ENCODE measurements at regions not wholly inside any gene's neighbourhood (a gene's known extent, or its start where the extent isn't known, plus 50 kb on each side); places are given as distances from the start of the nearest gene placed in this dataset.
A peak's percentile ranks its signal among the peaks of the same experiment; 100 is the strongest.
"Not testable (repeated sequence)": the region's sequence is repeated elsewhere in the genome, so short reads cannot be mapped to it uniquely, and the experiment has no call there.

DNA sequence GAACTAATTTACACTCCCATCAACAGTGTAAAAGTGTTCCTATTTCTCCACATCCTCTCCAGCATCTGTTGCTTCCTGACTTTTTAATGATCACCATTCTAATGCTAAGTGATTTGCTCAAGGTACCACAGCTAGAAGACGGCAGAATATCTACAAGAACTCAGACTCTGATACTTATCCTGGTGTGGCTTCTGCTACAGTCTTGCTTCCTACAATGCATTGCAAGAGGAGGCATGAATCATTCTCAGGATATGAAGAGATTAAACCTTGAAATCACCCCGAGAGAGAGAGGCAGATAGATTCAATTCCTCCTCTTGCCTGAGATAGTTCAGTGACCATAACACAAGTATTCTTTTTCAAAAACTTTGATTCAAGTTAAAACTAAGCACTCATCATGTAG lies 306.4 kb downstream of the TBC1D4 start:
- no peak for DNase-seq

DNA sequence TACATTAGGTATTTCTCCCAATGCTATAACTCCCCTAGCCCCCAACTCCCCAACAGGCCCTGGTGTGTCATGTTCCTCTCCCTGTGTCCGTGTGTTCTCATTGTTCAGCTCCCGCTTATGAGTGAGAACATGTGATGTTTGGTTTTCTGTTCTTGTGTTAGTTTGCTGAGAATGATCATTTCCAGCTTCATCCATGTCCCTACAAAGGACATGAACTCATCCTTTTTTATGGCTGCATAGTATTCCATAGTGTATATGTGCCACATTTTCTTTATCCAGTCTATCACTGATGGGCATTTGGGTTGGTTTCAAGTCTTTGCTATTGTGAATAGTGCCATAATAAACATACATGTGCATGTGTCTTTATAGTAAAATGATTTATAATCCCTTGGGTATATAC lies 306.9 kb downstream of the TBC1D4 start:
- DNase-seq = not testable (repeated sequence)

DNA sequence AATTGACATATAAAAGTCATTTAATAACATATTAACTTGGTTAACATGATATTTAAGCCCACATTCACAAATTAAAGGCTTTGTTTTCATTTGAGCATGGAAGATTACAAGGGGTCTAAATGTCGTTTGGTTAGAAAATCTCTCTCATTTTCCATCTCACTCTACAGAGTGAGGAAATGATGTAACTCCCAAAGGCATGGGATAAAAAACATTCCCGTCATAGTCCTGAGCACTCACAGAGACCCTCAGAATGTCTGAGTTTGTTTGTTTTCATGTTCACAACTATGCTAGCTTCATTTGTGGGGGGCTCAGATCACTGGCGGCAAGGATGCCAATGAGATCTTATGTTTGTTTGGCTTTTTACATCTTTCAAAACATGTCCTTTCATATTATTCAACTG lies 307.5 kb downstream of the TBC1D4 start:
- DNase-seq = no peak

DNA sequence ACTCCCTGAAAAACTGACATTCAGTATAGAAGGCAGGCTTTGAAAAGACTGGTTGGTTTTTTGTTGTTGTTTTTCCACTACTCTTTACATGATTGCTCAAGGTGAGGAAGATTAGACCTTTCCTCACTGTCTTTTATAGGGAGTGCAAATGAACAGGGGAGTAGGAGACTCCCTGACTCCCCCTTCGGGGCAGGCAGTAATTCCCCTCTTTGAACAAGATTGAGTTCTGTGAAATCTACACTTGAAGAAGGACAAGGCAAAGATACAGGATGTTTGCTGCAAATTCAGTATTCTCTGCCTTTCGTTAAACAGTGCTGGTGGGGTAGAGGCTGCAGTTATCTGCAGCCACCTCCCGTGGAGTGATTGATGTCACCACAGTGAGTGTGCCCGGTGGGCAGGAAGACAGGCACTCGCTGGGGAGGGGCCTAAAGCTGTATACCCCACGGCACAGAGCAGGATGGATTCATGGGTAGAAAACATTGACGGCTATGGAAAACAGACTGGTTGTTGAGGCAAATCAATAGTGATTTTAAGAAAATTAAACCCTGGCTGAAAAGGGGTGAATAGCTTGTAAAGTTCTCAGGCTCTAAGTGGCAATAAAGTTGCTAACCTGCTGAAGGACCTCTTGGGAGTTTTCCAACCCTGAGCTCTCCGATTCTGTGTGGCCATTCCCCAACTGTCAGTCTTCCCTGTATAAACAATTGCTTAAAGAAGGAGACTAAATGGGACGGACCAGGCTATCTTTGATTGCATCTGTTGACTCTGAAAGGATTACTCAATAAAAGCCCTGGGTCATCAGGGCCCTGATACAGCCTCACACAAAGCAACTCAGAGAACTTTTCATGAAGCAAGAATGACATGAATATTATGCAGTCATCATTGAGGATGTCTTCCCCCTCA lies 308.3 kb downstream of the TBC1D4 start:
- DNase-seq = no peak

DNA sequence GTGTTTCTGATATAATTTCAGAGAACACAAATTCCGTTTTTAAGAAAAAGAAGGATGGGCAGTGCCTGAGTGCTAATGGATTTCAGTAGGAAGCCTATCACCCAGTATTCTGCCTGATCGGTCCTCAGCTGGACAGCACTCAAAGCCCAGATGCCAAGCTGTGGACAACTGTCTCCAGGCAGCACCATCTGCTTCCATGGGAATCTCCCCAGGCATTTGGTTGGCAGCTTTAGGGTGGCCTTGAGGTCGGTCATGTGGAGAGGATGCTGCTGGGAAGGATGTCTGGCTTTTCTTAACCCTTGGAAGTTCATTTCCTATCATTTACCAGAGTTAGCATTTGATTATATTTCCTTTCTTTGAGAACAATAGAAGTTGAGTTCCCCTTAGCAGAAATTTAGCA lies 311.7 kb downstream of the TBC1D4 start:
- no peak for DNase-seq

DNA sequence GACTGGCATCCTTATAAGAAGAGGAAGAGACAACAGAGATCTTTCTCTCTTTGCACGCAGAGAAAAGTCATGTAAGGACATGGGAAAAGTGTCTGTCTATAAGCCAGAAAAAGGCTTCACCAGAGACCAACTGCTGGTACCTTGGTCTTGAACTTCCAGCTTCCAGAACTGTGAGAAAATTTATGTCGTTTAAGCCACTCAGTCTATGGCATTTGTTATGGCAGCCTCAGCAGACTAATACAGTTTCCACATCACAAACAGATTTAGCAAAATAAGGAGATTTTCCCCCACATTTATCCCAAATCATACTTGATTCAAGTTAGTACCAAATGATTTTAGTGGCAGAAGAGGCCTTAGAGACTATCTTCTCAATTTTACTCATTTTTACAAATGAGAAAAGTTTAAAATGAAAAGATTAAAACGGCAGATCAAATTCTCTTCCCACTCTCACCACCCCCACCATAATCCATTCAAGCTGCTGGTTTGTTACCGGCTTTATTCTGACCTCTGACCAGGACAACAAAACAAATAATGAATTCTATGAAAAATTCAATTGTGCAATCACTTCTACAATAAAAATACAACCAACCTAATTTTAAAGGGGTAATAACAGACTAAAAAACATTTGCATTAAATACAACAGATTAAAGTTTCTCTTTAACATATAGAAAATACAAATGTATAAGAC lies 316.3 kb downstream of the TBC1D4 start:
- DNase-seq = no peak

DNA sequence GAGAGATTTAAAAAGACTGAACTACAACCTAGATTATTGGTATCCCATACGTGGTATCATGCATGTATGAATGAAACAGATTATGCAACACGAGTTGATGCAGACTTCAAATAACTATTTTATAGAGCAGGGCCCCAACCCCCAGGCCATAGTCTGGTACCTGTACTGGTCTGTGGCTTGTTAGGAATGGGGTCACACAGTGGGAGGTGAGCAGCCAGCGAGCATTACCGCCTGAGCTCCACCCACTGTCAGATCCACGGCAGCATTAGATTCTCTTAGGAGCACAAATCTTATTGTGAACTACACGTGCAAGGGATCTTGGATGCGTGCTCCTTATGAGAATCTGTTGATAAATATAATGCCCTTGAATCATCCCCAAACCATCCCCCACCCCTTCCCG lies 320.2 kb downstream of the TBC1D4 start:
- DNase-seq = no peak

DNA sequence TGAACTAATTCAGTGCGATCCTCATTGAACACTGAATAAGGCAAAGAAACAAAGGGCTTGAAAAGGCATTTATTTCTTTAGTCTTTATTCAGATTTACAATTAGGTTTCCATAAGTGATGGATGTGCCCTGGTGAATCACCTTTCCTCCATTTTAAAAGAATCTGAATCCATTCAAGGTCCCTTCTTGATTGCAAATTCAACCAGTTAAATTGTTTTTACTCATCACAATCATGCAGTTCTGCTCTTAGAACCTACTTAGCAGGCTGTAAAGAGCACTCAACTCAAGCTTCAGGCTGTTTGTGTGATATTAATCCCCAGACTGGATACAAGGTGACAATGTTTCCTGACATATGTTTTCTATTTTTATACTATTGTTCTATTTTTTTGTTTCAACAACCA lies 321.0 kb downstream of the TBC1D4 start:
- no peak for DNase-seq

DNA sequence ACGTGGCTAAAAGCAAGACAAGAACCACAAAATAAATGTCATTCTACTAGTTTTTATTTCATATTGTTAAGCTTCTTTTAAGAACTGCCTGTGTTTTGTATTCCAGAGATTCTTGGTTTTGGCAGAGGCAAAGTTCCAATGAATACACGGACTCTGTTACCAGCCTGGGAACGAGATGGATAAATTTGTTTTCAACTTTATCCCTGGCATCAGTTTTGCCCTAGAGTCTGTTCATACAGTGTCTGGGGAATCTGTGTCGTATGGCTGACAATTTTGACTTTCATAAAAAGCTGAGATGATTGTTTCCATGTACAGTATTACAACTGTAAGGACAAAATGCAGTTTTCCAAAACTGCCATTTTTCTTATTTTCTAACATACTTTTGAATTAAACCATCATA lies 327.6 kb downstream of the TBC1D4 start:
- DNase-seq = no peak

DNA sequence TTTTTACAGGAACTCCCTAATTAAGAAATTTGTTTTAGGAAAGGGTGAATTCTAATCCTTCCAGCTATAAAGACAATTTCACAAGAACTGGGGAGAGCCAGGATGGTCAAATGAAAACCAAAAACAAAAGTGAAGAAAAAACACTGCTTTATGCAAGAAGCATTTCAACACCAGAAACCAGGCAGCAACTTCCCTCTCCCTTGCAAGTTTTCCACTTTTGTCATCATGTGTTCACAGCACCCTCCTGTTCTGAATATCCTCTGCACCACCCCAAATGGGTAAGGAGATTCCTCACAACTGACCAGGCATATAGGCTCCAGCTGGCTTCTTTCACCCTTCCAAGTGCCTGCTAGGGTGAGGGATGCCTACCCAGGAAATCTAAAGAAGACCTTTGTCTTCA lies 328.1 kb downstream of the TBC1D4 start:
- DNase-seq = no peak

DNA sequence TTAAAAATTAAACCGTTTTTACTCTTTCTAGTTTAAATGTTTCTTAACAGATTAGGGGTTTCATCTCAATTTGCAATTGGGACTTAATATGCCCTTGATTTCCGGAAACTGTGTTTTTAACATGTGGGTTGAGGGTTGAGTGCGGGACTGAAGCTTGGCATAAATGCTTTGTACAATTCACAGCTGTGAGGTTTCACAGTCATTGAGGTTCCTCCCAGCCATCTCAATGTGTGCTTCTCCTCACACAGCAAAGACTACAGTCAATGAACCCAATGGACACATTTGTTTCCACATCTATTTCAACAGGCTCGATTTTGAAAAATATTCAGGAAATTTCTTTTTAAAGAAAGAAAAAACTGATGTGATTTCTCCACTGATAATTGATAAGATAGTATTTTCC lies 328.6 kb downstream of the TBC1D4 start:
- DNase-seq = no peak

DNA sequence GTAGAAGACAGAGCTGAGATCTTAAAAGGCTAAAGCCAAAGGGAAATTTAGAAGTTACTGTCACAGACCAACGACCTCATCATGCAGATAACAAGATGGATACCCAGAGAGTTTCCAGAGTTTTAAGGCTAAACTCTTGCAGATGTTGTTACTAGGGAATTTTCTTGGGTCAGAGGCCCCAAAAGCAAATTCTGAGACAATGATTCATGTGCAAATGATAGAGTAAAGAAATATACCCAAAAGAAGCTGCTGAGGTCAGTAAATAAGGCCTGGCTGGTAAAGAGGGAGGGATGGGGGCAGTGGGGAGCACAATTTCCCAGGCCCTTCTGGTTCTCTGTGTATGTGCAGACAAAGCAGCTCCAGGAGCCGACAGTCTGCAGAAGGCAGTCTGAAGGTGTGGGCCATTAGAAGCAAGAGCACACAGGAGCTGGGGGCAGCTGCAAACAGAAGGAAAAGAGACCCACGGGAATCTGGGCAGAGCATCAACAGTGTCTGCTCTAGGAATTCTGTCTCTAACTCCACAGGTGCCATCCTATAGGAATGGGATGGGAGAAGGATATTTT lies 330.8 kb downstream of the TBC1D4 start:
- no peak for DNase-seq

DNA sequence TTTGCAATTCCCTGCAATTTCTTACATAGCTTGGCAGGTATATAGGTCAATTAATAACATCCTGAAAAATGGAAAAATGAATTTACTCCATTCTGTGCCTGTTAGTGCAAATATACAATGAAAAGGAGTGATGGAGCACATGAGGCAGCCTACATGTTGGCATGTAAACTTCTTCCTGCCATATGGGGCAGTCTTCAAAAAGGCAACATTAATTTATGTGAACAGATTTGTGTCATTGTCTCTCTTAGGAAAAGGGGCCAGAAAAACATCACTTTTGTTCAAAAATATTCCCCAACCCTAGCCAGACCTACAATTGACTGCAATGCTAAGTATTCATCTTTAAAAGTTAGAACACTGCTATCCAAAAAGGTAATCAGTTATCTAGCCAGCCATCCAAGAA lies 332.2 kb downstream of the TBC1D4 start:
- DNase-seq = no peak

DNA sequence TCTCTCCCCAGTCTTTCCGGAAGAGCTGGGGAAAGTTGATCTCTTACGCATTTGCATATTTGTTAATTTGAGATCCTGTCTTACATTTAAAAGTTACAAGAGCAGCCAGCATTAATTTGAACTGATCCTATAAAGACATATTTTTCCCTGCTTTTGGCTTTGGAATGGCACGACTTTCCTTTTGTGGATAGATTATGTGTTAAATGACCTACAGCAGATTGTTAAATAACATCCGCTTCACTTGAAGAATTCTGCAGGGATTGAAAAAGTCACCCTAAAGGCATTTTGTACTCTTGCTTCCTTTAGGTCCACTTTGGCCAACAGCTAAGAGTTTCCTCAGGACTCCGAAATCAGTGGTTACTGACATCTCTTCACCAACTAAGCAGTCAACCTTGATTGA lies 334.0 kb downstream of the TBC1D4 start:
- no peak for DNase-seq

DNA sequence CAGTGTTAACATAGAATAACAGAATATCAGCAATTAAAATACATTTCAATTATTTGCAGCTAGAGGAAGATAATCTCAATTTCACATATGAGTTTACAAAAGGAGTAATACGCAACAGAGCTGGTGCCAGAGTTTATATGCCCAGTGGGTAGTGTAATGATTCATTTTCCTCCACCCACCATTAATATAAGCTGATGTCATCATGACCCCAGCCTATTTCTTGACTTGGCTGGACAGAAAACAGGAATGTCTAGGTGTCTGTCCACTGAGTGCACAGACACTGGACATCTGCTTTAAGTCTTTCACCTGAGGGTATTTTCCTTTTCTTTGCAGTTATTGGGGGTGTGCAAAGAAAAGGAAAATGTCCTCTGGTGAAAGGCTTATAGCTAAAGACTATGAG lies 335.5 kb downstream of the TBC1D4 start:
- no peak for DNase-seq

DNA sequence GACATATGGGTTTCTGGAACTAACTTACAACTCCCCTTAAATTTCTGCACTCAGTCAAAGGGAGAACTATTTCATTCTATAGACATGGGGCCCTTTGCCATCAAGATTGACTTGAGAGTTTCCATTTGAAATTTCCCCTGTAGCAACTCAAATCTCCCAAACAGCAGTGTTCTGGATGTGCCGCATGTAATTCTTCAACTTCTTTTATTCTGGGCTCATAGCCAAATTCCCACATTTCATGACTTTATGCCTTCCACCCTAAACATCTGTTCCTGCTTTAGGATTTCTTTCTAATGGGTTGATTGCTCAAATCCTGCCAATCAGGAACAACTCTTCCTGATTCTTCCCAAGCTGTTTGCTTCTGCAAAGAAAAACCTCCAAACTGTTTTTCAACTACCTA lies 336.0 kb downstream of the TBC1D4 start:
- peak; percentile 72 for DNase-seq

DNA sequence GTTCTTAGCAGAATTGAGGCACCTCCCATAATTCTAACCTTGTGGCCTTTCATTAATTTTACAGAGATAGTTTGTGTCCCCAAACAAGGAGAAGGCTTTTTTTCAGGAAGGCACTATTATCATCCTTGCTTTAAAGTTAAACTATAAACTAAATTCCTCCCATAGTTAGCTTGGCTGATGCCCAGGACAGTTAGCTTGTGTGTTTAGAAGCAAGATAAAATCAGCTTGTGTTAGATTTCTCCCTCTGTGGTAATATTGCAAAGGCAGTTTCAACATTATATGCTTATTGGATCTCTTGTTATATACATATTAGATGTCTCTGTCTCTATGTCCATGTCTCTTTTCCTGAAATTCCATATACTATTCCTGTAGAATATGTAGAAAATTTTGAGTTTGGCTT lies 342.7 kb downstream of the TBC1D4 start:
- DNase-seq = no peak

DNA sequence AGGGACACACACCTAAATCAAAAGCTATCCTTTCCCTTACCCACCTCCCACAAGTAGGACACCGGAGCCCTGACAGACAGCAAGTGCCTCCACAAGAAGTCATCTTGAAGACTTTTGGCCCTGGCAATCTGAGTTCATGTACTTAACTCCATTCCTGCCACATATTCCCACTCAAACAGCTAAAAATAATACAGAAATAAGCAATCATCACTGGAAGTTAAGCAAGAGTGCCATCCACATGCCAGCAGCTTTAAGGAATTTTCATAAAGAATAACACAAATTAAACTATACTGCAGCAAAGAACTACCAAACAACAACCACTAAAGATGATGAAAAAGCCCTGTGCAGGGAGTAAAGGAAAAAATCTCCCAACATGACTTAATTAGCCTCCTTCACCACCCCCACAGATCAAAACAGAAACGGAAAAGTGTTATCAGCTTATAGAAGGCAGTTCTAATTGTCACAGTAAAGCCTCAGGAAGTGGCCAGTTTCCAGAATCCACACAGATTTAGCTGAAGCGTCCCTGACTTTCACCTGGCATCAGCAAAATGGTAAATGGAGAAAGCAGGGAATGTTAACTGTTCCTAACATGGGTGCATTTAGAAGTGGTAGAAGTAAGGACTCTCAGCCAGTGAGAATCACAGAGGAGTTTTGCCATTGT lies 343.9 kb downstream of the TBC1D4 start:
- no peak for DNase-seq

DNA sequence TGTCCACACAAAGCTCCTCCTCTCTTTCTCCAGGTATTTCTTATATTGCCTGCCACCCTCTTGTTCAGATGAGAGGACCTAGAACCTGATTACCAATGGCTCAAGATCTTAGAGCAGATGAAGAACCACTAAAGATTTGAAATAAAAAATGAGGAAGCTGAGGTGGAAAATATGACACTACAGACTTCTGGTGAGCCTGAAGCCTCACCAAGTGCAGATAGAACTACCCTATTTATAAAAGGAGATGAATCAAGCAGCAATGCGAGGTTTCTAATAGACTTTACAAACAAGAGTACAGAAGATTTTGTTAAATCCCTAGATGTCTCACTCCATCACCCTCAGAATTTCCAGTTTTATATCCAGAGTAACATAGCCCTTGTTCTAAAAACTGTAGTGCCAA lies 345.8 kb downstream of the TBC1D4 start:
- DNase-seq = no peak

DNA sequence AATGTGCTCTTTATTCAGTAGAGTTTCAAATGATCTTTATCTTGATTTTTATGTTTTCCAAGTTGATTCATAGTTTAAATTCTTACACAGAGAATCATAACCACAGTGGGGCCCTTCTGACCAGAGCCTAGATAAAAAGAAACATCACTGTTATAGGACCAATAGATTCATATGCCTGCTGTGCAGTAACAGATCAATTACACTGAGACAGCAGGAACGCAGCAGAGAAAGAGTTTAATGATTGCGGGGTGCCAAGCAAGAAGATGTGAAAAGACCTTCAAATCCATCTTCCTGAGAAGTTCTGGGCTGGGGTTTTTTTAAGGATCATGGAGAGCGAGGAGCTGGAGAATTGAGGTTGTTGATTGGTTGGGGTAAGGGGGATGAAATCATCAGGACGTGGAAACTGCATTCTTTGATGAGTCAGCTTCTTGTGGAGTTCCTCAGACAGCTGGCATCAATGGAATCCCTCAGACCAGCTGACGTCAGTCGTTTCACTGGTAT lies 346.6 kb downstream of the TBC1D4 start:
- DNase-seq = no peak

DNA sequence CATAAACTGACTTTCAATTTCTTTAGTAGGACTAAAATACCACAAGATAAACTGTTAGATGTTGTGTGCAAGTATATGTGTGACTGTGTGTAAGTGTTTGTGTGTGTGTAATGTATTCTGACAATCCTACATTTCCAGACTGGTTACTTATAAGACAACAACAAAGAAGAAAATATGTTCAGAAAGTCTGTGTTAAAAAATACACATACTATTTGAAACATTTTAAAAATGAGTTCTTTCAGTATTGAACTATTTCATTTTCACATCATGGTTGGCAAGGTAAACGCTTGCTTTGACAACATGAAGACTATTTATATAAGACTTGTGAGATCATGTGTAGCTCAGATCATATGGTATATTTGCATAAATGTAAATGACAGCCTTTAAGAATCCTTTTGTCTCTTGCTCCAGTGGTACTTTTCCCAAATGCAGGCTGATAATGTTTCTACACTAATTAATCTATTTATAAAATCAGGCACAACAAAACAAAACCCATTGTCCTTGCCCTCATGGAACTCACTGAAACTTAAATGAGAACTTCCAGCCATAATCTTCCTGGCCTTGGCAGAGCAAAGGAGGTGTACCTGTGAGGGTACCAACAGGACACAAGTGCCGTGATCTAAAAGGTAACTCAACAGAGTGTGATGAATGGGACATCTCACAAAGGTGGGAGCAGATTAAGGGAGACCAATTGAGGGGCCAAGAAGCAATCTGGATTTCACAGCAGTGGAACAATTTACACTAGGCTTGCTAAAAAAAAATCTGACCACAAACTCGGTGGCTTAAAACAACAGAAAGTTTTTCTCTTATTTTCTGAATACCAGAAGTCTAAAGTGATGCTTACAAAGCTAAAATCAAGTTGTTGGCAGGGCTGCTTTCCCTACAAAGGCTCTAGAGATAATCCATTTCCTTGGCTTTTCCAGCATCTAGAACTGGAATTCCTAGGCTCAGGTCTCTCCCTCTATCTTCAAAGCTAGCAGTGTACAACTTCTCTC lies 349.0 kb downstream of the TBC1D4 start:
- DNase-seq = no peak

DNA sequence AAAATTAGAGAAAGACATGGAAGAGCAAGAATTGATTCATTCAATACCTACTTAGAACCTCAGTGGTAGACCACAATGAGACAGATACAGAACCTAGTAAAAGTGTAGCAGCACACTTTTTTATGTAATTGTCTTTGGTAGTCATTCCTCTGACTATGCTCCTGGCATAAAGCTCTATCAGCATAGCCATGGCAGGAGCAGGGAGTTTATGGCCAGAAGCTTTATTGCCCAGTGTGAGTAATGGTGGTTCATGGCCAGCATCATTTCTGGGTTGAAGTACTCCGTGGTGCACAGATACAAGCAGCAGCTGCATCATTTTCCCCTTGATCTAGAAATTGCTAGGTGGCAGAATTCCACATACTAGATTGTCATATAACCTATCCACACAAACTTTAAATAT lies 352.6 kb downstream of the TBC1D4 start:
- no peak for DNase-seq

All from tongue (tissue), 1 donor.